Superior temporal gyrus (tissue), 1 donor: ENCODE measurements at regions not wholly inside any gene's neighbourhood (a gene's known extent, or its start where the extent isn't known, plus 50 kb on each side); places are given as distances from the start of the nearest gene placed in this dataset.
A peak's percentile ranks its signal among the peaks of the same experiment; 100 is the strongest.
"Not testable (repeated sequence)": the region's sequence is repeated elsewhere in the genome, so short reads cannot be mapped to it uniquely, and the experiment has no call there.

Experiments used
- DNase-seq: peaks from one replicate; pipeline ENCODE4 v3.0.0-alpha.2; 2016; ENCODE audit errors: extremely low spot score

- DNase-seq = not testable (repeated sequence)
Measured at GRCh38 chr1:83134322-83135014, 864.5 kb downstream of the TTLL7 start.

- no peak for DNase-seq
Measured at GRCh38 chr1:83131692-83131955, 867.3 kb downstream of the TTLL7 start.

- no peak for DNase-seq
Measured at GRCh38 chr1:83130886-83131691, 867.8 kb downstream of the TTLL7 start.

GRCh38 chr1:83129107-83129506 lies 869.8 kb downstream of the TTLL7 start:
- no peak for DNase-seq

GRCh38 chr1:83125456-83125855 lies 873.5 kb downstream of the TTLL7 start:
- DNase-seq = no peak

GRCh38 chr1:83123019-83123418 lies 875.9 kb downstream of the TTLL7 start:
- DNase-seq = no peak

- DNase-seq = no peak
Measured at GRCh38 chr1:83118472-83118871, 880.5 kb downstream of the TTLL7 start.

- DNase-seq = not testable (repeated sequence)
Measured at GRCh38 chr1:83117030-83117429, 881.9 kb downstream of the TTLL7 start.

GRCh38 chr1:83115785-83116184 lies 883.1 kb downstream of the TTLL7 start:
- DNase-seq = no peak

GRCh38 chr1:83114136-83114834 lies 884.6 kb downstream of the TTLL7 start:
- no peak for DNase-seq

- DNase-seq = no peak
Measured at GRCh38 chr1:83113652-83114051, 885.3 kb downstream of the TTLL7 start.

- DNase-seq = no peak
Measured at GRCh38 chr1:83112248-83112885, 886.6 kb downstream of the TTLL7 start.

GRCh38 chr1:83110156-83110555 lies 888.8 kb downstream of the TTLL7 start:
- no peak for DNase-seq

- no peak for DNase-seq
Measured at GRCh38 chr1:83109692-83110091, 889.2 kb downstream of the TTLL7 start.

- DNase-seq = no peak
Measured at GRCh38 chr1:83104558-83104957, 894.4 kb downstream of the TTLL7 start.

- DNase-seq = no peak
Measured at GRCh38 chr1:83103341-83103740, 895.6 kb downstream of the TTLL7 start.

GRCh38 chr1:83102630-83103071 lies 896.3 kb downstream of the TTLL7 start:
- DNase-seq = no peak

- DNase-seq = no peak
Measured at GRCh38 chr1:83101406-83101805, 897.5 kb downstream of the TTLL7 start.

- no peak for DNase-seq
Measured at GRCh38 chr1:83100133-83100532, 898.8 kb downstream of the TTLL7 start.

GRCh38 chr1:83098791-83099190 lies 900.1 kb downstream of the TTLL7 start:
- DNase-seq = no peak

- peak; percentile 23 for DNase-seq
Measured at GRCh38 chr1:83098131-83098530, 900.8 kb downstream of the TTLL7 start.

GRCh38 chr1:83097715-83098114 lies 901.2 kb downstream of the TTLL7 start:
- DNase-seq = peak; percentile 57
